Suppressor macrophage treated with lipopolysaccharide for 1 hour (primary cell): ENCODE measurements at regions not wholly inside any gene's neighbourhood (a gene's known extent, or its start where the extent isn't known, plus 50 kb on each side); places are given as distances from the start of the nearest gene placed in this dataset.

Experiments used
- DNase-seq, 3 donors: peaks; one replicate each; pipeline ENCODE4 v3.0.0-alpha.2; 2020 to 2022

DNA sequence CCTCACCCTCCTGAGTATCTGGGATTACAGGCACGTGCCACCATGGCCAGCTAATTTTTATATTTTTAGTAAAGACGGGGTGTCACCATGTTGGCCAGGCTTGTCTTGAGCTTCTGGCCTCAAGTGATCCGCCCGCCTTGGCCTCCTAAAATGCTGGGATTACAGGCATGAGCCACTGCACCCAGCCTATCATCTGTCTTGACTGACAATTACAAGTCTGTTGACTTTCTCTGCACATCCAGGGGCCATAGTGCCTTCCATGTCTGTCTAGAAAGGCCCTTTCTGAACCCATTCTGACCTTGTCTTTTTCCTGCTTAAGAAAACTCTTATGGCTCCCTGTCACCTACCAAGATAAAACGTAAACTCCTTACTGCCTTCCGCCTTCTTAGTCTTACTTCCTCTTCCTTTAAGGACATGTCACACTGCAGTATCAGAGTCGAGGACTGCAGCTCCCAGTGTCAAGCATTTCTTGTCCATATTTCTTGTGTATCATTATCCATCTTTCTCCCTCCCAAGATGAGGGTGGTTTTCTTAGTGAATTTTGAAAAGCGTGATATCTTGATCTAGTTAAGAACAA, 49.9 kb upstream of the SHB start:
- DNase-seq, result peak; percentile 41 to 46 (median 41)
